Ramos (cell line): ENCODE measurements at regions not wholly inside any gene's neighbourhood (a gene's known extent, or its start where the extent isn't known, plus 50 kb on each side); places are given as distances from the start of the nearest gene placed in this dataset.
"Not testable (repeated sequence)": the region's sequence is repeated elsewhere in the genome, so short reads cannot be mapped to it uniquely, and the experiment has no call there.

Experiments
- in situ Hi-C: fragments of 300-500 bp; cut with MboI; formaldehyde crosslinking; loops from one replicate; pipeline ENCODE4 v1.14.3; 2022; ENCODE audit warnings: low sequenced_read_pairs; ENCODE audit not compliant: unreplicated experiment

DNA sequence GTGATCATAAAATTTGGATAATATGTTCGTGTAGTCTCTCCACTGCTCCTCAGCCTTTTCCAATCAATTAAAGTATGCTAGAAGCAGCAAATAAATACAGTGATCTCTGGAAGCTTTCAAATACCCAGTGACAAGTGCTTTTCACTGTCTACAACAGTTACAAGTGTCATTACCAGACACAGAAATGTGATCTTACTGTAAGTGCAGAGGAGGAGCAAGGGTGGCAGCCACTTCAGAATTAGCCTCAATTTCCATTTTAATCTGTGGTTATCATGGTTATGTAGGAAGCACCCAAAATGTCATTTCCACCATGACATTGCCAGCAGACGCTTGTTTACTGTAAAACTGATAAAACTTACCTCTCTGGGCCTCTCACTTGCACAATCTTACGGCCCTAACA is 133.9 kb upstream of the ADAMTS3 start:
- in situ Hi-C loops = no loop called here

DNA sequence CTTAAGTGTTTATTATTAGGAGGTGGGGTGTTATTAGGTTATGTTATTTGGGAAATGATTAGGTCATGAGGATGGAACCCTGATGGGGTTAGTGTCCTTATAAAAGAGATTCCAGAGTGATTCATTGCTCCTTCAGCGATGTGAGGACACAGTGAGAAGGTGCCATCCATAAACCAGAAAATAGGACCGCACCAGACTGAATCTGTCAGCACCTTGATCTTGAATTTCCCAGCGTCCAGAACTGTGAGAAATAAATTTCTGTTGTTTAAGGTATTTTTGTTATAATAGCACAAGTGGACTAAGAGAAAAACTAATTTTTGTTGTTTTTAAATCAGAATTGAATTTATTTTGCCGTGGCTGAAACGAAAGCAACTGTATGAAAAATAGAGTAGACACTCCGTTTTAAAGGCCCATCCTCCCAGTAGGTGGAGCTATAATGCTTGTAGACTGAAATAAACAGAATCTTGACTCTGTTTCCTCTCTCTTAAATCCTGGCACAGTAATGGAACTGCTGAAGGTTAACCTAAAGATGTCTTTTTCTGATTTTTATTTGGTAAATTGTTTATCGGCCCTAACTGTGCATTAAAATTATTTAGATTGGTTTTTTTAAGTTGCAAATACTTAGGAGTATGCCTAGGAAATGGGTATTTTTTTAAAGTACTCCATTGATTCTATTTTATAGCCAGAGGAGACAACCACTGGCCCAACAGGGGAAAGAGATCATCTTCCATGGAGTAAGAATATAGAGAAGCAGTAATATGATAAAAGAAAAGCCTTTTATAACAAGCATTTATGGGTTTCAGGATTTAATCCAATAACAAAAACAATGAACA is 133.2 kb upstream of the ADAMTS3 start:
- in situ Hi-C loops = no loop called here

DNA sequence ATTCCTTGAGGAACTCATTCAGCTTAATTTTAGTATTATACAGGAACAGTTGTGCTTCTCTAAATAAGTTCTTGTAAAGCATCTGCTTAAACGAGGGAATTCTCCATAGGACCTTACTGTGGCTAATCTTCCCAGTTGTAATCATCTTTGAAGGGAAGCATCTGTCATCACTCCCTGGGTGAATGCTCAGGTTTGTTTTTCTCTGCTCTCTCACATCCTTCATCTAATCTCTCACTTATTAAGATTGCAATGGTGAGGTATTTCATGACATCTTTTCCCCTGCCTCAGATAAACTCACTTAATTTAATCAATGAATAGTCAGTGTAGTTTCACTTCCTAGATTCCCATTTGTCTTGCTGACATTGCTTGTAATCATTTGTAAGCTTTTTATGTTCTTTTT is 121.8 kb upstream of the ADAMTS3 start:
- in situ Hi-C loops = no loop called here

DNA sequence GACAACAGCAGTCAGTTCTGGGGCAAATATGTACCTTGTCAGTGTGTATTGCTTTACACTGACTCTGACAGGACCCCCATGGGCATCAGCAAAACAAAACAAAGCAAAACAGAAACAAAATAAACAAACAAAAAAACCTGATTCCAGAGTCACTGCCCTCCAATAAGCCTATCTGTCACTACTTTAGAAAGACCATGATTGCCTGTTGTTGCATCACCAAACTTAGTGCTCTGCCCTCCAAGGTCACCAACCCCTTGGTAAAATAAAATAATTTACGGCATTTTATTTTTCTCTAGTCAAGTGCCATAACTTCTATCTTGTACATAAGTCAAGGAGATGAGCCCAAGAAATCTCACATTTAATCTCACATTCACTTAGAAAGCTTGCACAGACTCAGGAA is 120.9 kb upstream of the ADAMTS3 start:
- in situ Hi-C loops = no loop called here

DNA sequence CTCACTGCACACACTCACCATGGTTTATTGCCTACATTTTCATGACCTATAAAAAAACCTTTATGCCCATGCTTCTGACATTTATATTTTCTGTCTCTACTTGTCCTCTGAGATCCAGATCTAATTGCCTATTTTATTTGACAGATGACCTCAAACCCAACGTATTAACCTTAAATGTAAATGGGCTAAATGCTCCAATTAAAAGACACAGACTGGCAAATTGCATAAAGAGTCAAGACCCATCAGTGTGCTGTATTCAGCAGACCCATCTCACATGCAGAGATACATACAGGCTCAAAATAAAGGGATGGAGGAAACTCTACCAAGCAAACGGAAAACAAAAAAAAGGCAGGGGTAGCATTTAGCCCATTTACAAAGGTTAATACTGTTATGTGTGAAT is 117.4 kb upstream of the ADAMTS3 start:
- in situ Hi-C loops = not testable (repeated sequence)

DNA sequence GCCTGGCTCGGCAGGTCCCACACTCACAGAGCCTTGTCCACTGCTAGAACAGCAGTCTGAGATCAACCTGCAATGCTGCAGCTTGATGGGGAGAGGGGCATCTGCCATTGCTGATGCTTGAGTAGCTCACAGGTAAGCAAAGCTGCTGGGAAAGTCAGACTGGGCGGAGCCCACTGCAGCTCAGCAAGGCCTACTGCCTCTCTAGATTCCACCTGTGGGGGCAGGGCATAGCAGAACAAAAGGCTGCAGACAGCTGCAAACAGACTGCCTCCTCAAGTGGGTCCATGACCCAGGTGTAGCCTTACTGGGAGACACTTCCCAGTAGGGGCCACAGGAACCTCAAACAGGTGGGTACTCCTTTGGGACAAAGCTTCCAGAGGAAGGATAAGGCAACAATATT is 110.6 kb upstream of the ADAMTS3 start:
- in situ Hi-C loops = no loop called here

DNA sequence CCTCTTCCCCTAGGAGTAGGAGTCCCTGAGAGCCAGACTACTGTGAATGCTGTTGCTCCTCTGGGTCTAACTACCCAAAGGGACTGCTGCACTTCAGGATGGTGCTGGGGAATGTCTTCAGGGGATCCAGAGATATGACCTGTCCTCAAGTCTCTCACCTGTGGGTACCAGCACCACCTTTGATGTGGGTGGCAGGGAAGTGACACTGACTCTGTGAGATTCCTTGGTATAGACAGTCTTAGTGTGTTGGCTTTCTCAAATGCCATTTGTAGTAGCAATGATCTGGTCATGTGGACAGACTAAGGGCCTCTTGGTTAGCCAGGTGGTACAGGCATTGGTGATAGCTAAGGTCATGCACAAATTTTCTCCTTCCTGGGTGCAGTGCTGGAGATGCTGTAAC is 108.9 kb upstream of the ADAMTS3 start:
- in situ Hi-C loops = no loop called here

DNA sequence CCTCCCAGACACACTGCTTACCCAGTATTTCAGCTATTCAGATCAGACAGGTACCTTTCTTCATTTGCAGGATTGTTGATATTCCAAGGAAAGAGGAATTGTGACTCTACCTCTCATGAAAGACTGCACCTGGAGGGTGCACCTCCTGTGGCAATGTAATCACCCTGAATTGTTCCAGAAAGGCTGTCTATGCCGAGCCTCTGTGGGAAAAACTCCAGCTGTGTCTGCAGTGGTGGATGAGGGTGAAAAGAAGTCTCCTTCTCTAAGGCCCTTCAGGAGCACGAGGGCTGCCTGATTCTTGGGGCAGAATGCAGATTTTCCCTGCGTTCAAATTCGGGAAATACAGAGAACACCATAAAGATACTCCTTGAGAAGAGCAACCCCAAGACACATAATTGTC is 108.2 kb upstream of the ADAMTS3 start:
- in situ Hi-C loops = no loop called here

DNA sequence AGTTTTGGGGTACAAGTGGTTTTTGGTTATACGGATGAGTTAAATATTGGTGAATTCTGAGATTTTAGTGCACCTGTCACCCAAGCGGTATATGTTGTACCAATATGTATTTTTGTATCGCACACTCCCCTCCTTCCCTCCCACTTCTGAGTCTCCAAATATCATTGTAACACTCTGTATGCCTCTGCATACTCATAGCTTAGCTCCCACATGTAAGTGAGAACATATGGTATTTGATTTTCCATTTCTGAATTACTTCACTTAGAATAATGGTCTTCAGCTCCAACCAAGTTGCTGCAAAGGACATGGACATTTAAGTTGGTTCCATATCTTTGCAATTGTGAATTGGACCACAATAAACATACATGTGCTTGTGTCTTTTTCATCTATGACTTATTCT is 103.0 kb upstream of the ADAMTS3 start:
- in situ Hi-C loops = no loop called here

DNA sequence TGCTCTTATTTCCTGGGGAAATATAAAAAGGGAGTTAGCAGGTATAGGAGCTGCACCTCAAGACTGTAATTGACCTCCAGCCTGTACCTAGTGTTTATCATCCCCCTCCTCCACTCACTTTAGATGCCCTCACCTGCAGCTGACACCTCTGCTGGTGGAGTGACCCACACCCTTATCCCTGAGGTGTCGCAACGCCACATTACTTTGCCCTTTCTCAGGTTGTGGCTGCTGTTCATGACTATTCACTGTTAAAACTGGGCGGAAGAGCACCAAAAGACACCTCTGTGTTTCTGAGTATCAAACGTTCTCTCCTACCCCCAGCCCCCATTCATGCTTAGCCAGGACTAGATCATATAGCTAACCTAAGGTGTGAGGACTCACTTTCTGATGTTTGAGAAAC is 101.5 kb upstream of the ADAMTS3 start:
- in situ Hi-C loops = no loop called here

DNA sequence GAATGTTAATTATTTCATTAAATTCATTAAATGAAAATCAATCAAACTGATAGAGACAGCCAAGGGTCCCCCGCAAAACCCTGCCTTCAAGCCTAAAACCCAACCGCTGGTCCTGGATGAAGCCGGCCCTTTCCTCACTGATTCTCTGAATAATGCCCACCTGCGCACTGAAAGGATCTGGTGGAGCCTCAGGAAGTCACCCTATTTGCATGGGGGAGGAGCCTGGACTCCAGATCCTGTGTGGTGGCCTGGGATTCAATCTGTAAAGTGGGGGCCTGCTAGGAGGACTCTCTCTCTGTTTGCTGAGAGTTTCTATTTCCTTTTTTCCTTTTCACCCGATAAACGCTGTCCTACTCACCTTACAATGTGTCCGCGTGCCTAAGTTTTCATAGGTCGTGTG is 97.9 kb upstream of the ADAMTS3 start:
- in situ Hi-C loops = no loop called here

DNA sequence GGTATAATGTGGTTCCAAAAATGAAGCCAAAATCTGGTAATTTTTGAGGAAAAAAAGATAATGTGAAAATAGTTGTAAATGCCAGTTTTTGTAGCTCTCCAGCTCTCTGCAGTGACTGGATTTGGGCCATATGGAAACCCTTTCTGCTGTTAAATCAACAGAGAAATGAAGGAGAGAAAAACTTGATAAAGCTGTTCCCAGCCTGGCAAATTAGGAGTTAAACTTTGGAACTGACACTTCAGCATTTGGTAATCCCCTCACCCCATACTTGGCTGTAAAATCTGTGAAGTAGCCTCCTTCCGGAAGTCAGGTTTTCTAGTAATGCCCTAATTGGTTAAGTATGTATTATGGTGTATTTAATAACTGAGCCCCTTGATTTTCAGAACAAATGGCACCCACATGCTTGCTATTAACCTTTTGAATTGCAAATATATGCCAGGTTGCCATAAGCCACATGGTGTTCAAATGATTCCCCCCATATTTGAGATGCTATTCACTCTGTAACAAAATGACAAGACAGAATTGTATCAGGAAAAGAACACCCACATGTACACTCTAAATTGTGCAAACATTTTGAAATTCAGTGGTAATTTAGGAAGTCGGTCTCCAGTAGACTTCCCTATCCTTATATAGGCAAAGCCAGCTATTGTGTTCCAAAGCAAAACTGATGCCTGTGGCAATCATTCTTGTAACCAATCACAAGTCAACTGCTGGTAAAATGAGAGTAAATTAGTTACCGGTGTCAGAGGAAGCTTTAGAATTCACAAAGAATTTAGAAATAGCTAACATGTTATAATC is 96.3 kb upstream of the ADAMTS3 start:
- in situ Hi-C loops = no loop called here

DNA sequence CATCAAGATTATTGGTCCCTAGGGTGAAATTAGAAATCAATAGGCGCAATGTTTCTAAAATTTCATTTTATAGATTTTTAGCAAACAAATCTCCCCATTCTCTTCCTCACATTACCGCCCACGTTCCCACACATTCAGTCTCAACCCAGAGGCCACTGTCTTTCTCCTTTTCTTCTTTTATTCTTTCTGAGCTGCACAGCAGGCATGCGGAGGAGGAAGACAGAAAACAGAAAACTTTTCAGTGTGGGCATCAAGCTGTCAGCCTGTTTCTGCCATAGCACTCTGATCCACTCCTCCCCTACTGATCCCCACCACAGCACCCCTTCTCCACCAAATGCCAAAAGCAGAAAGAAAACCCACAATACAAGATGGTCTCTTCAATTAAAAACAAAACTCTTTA is 94.8 kb upstream of the ADAMTS3 start:
- in situ Hi-C loops = no loop called here

DNA sequence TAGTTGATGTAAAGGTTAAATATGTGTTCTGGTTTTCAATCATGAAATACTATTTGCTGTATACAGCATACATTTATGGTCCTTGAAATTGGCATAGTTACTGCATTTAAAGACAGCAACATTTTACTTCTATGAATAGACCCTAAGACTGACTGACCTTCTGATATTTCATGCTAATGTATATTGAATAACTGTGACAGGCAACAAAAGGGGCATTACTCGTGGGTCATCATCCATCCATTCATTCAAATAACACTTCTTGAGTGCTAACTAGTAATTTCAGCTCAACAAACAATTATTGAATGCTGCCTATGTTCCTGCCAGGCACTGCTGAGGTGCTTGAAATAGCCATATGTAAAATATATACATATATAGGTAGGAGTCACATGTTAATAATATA is 92.8 kb upstream of the ADAMTS3 start:
- in situ Hi-C loops = no loop called here

DNA sequence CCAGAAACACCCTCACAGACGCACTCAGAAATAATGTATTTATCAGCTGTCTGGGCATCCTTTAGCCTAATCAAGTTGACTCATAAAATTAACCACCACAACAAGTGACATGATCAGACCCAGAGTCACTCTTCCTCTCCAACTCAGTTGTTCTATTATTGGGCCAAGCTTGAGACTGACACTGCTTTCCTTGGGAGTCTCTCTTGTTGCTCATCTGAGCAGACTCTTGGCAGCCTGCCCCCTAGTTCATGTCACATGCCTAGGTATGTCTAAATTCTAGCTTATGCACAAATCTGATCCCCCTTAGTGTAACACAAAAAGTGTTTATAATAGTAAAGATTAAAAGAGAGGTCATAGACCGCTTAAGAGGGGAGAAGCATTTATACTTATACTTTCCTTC is 72.6 kb upstream of the ADAMTS3 start:
- in situ Hi-C loops = no loop called here

DNA sequence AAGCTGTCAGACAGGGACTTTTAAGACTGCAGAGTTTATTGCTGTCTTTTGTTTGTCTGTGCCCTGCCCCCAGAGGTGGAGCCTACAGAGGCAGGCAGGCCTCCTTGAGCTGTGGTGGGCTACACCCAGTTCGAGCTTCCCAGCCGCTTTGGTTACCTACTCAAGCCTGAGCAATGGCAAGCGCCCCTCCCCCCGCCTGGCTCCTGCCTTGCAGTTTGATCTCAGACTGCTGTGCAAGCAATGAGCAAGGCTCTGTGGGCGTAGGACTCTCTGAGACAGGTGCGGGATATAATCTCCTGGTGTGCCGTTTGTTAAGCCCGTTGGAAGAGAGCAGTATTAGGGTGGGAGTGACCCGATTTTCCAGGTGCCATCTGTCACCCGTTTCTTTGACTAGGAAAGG is 67.8 kb upstream of the ADAMTS3 start:
- in situ Hi-C loops = not testable (repeated sequence)

DNA sequence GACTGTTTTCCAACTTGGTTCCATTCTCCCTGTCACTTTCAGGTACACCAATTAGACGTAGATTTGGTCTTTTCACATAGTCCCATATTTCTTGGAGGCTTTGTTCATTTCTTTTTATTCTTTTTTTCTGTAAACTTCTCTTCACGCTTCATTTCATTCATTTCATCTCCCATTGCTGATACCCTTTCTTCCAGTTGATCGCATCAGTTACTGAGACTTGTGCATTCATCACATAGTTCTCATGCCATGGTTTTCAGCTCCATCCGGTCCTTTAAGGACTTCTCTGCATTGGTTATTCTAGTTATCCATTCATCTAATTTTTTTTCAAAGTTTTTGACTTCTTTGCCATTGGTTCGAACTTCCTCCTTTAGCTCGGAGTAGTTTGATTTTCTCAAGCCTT is 66.9 kb upstream of the ADAMTS3 start:
- in situ Hi-C loops = not testable (repeated sequence)

DNA sequence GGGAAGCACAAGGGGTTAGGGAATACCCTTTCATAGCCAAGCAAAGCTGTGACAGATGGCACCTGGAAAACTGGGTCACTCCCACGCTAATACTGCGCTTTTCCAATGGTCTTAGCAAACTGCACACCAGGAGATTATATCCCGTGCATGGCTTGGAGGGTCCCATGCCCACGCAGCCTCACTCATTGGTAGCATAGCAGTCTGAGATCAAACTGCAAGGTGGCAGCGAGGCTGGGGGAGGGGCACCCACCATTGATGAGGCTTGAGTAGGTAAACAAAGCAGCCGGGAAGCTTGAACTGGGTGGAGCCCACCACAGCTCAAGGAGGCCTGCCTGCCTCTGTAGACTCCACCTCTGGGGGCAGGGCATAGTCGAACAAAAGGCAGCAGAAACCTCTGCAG is 63.2 kb upstream of the ADAMTS3 start:
- in situ Hi-C loops = not testable (repeated sequence)

DNA sequence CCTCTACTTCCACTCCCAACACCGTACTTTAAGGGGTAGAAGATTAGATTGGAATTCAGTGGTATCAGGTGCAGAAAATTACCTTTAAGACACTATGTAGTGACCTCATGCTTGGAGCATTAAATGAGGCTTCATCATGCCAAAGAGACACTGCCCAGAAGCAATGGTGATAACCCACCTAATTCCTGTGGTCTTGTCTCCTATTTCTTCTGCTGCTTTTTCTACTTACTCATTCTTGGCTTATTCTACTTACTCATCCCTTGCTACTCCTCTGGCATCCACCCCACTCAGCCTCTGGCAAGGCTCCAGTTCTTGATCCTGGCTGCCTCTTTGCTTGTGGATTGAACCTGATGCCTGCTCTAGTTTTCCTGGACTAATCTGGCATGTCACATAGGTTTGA is 62.3 kb upstream of the ADAMTS3 start:
- in situ Hi-C loops = no loop called here

DNA sequence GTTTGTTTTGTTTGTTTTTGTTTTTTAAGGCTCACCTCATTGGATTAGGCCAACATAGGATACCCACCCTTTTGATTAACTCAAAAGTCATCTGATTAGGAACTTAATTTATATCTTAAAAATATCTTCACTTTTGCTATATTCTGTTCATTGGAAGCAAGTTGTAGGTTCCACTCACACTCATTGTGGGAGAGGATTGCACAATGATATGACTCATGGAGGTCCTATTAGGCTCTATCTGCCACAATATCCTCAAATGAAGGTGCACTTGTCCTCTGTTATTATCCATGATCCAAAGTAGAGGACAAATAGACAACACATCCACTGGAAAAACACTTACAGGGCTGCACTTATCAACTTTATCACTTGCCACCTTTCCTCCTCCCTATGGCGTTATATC is 60.5 kb upstream of the ADAMTS3 start:
- in situ Hi-C loops = no loop called here

DNA sequence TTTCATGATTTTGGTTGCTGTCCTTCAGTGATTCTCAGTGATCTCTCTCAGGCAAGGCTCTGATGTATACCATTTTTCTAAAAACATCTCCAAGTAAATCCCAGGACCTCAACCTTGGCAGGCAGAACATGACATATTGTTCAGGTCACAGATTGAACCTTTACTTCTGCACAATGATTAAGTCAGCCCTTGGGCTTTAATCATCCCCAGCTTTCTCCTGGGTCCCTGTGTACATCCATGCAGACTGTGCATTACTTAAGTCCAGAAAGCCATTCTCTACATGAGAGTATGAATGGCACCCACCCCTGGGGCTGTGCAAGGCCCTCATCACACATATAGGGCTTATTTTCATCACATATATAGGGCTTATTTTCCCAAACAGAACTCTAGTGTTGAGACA is 58.7 kb upstream of the ADAMTS3 start:
- in situ Hi-C loops = no loop called here
